RWPE2 (cell line): ENCODE measurements at regions not wholly inside any gene's neighbourhood (a gene's known extent, or its start where the extent isn't known, plus 50 kb on each side); places are given as distances from the start of the nearest gene placed in this dataset.

Experiments used
- ATAC-seq: fragments of 200-7000 bp; cut with Tn5 transposase; 3 replicates; pipeline ENCODE4 v1.9.1; 2021; ENCODE audit warnings: low read depth
- DNase-seq: peaks from one replicate; pipeline ENCODE4 v3.0.0-alpha.2; 2020; ENCODE audit warnings: low spot score
- H3K27ac ChIP-seq: fragments of 450-650 bp; 2 replicates; pipeline ENCODE4 v1.5.1; 2017; ENCODE audit warnings: mild to moderate bottlenecking; ENCODE audit not compliant: poor library complexity, severe bottlenecking
- H3K27me3 ChIP-seq: fragments of 250-450 bp; sonication (Bioruptor Pico); 2 replicates; pipeline ENCODE4 v1.5.1; 2021; ENCODE audit warnings: mild to moderate bottlenecking, moderate library complexity; ENCODE audit not compliant: insufficient read depth, poor library complexity, severe bottlenecking
- H3K36me3 ChIP-seq: fragments of 250-450 bp; sonication (Bioruptor Pico); 2 replicates; pipeline ENCODE4 v1.5.1; 2020; ENCODE audit warnings: low read depth, mild to moderate bottlenecking, moderate library complexity
- H3K4me1 ChIP-seq: fragments of 250-450 bp; sonication (Bioruptor Pico); 2 replicates; pipeline ENCODE4 v1.5.1; 2021; ENCODE audit warnings: mild to moderate bottlenecking, moderate library complexity; ENCODE audit not compliant: insufficient read depth, poor library complexity, severe bottlenecking
- H3K4me3 ChIP-seq: fragments of 250-450 bp; sonication (Bioruptor Pico); 2 replicates; pipeline ENCODE4 v1.5.1; 2021; ENCODE audit warnings: mild to moderate bottlenecking, moderate library complexity; ENCODE audit not compliant: severe bottlenecking
- H3K9me3 ChIP-seq: fragments of 250-450 bp; sonication (Bioruptor Pico); 2 replicates; pipeline ENCODE4 v1.5.1; 2021; ENCODE audit warnings: mild to moderate bottlenecking, moderate library complexity; ENCODE audit not compliant: severe bottlenecking
- CTCF ChIP-seq: fragments of 450-650 bp; IDR thresholded peaks from one replicate; pipeline ENCODE4 v1.5.1; 2017; ENCODE audit warnings: mild to moderate bottlenecking, moderate library complexity; ENCODE audit not compliant: poor library complexity, severe bottlenecking

- no peak for TF ChIP-seq CTCF
- no peaks in the 10 kb centered on the region for H3K36me3 ChIP-seq
- H3K4me1 ChIP-seq = no peaks in the 10 kb centered on the region
- peaks cover 50% of the 10 kb centered on the region for H3K27me3 ChIP-seq
- no peak overlapping the region for H3K4me3 ChIP-seq
- ATAC-seq (no peak), DNase-seq (no peak)
- H3K27ac ChIP-seq = no peak overlapping the region
- H3K9me3 ChIP-seq = no peaks in the 10 kb centered on the region
Measured at GRCh38 chr17:36730095-36730808, 128.9 kb downstream of the MRM1 start.

- DNase-seq (no peak), ATAC-seq (no peak)
- no peak overlapping the region for H3K4me3 ChIP-seq
- H3K9me3 ChIP-seq = no peaks in the 10 kb centered on the region
- H3K27ac ChIP-seq = no peak overlapping the region
- no peaks in the 10 kb centered on the region for H3K4me1 ChIP-seq
- no peak for TF ChIP-seq CTCF
- H3K36me3 ChIP-seq = no peaks in the 10 kb centered on the region
- H3K27me3 ChIP-seq = peaks cover 45% of the 10 kb centered on the region
Measured at GRCh38 chr17:36730857-36731490, 129.6 kb downstream of the MRM1 start.

- no peaks in the 10 kb centered on the region for H3K4me1 ChIP-seq
- H3K9me3 ChIP-seq = no peaks in the 10 kb centered on the region
- no peak overlapping the region for H3K27ac ChIP-seq
- no peak for ATAC-seq
- H3K27me3 ChIP-seq = peaks cover 40% of the 10 kb centered on the region
- no peak overlapping the region for H3K4me3 ChIP-seq
- DNase-seq = no peak
- TF ChIP-seq CTCF = no peak
- no peaks in the 10 kb centered on the region for H3K36me3 ChIP-seq
Measured at GRCh38 chr17:36731811-36732210, 130.4 kb downstream of the MRM1 start.

GRCh38 chr17:36732351-36732750 lies 131.0 kb downstream of the MRM1 start:
- Histone ChIP-seq H3K4me3 (no peak overlapping the region), H3K36me3 (no peaks in the 10 kb centered on the region), H3K27ac (no peak overlapping the region), H3K9me3 (no peaks in the 10 kb centered on the region), H3K27me3 (peaks cover 38% of the 10 kb centered on the region), H3K4me1 (no peaks in the 10 kb centered on the region)
- DNase-seq = no peak
- no peak for ATAC-seq
- no peak for TF ChIP-seq CTCF
